Ectodermal cell (in vitro differentiated cells): ENCODE measurements at regions not wholly inside any gene's neighbourhood (a gene's known extent, or its start where the extent isn't known, plus 50 kb on each side); places are given as distances from the start of the nearest gene placed in this dataset.

Experiments
- H3K27ac ChIP-seq: 2 replicates; pipeline ENCODE4 v1.7.0; 2013; ENCODE audit warnings: mild to moderate bottlenecking, low read depth, low read length; ENCODE audit not compliant: insufficient read depth, poor library complexity, severe bottlenecking
- H3K27me3 ChIP-seq: 2 replicates; pipeline ENCODE4 v1.7.0; 2013; ENCODE audit warnings: mild to moderate bottlenecking, low read length; ENCODE audit not compliant: insufficient read depth, control insufficient read depth, poor library complexity, severe bottlenecking
- H3K36me3 ChIP-seq: one replicate; pipeline ENCODE4 v1.7.0; 2013; ENCODE audit warnings: low read length; ENCODE audit not compliant: control insufficient read depth, insufficient read depth
- H3K4me1 ChIP-seq: one replicate; pipeline ENCODE4 v1.7.0; 2013; ENCODE audit warnings: low read length; ENCODE audit not compliant: control insufficient read depth, insufficient read depth
- H3K4me3 ChIP-seq: 2 replicates; pipeline ENCODE4 v1.7.0; 2013; ENCODE audit warnings: low read depth, low read length, control low read depth; ENCODE audit not compliant: insufficient read depth
- H3K9me3 ChIP-seq: 2 replicates; pipeline ENCODE4 v1.7.0; 2013; ENCODE audit warnings: mild to moderate bottlenecking, low read length, moderate library complexity; ENCODE audit not compliant: control insufficient read depth
- WGBS, 2 experiments: methylation state at CpG; one replicate each; pipeline ENCODE4 v1.1.7; 2013; ENCODE audit warnings: missing lambda C conversion rate in 2 of 2; 5-methylcytosine and 5-hydroxymethylcytosine counted together

- 63 to 66% methylated on average over 6 of the region's 6 CpGs for WGBS, 2 experiments
- no peaks in the 10 kb centered on the region for H3K9me3 ChIP-seq
- no peaks in the 10 kb centered on the region for H3K36me3 ChIP-seq
- H3K4me1 ChIP-seq = no peaks in the 10 kb centered on the region
- no peak overlapping the region for H3K27ac ChIP-seq
- H3K4me3 ChIP-seq = no peak overlapping the region
- no peaks in the 10 kb centered on the region for H3K27me3 ChIP-seq
These were observed 646.3 kb downstream of the UTRN start for GRCh38 chr6:144931172-144932035.

- no peak overlapping the region for H3K27ac ChIP-seq
- H3K27me3 ChIP-seq = no peaks in the 10 kb centered on the region
- WGBS, 2 experiments = 100% methylated on average over 1 of the region's 1 CpG
- H3K4me1 ChIP-seq = no peaks in the 10 kb centered on the region
- H3K9me3 ChIP-seq = no peaks in the 10 kb centered on the region
- no peaks in the 10 kb centered on the region for H3K36me3 ChIP-seq
- H3K4me3 ChIP-seq = no peak overlapping the region
These were observed 647.5 kb downstream of the UTRN start for GRCh38 chr6:144932621-144933020.

- H3K9me3 ChIP-seq = no peaks in the 10 kb centered on the region
- no peaks in the 10 kb centered on the region for H3K4me1 ChIP-seq
- no peaks in the 10 kb centered on the region for H3K36me3 ChIP-seq
- no peak overlapping the region for H3K27ac ChIP-seq
- no peak overlapping the region for H3K4me3 ChIP-seq
- no peaks in the 10 kb centered on the region for H3K27me3 ChIP-seq
These were observed 650.0 kb downstream of the UTRN start for GRCh38 chr6:144935181-144935580.

- Histone ChIP-seq H3K4me3 (no peak overlapping the region), H3K36me3 (no peaks in the 10 kb centered on the region), H3K27me3 (no peaks in the 10 kb centered on the region), H3K4me1 (no peaks in the 10 kb centered on the region), H3K27ac (no peak overlapping the region), H3K9me3 (no peaks in the 10 kb centered on the region)
- 58 to 100% methylated on average over 1 of the region's 1 CpG for WGBS, 2 experiments
These were observed 650.5 kb downstream of the UTRN start for GRCh38 chr6:144935661-144936060.

GRCh38 chr6:144936764-144937163 is 651.6 kb downstream of the UTRN start:
- H3K4me1 ChIP-seq = no peaks in the 10 kb centered on the region
- no peak overlapping the region for H3K27ac ChIP-seq
- no peaks in the 10 kb centered on the region for H3K36me3 ChIP-seq
- 96 to 97% methylated on average over 2 of the region's 2 CpGs for WGBS, 2 experiments
- H3K27me3 ChIP-seq = no peaks in the 10 kb centered on the region
- H3K4me3 ChIP-seq = no peak overlapping the region
- no peaks in the 10 kb centered on the region for H3K9me3 ChIP-seq

GRCh38 chr6:144939921-144940320 is 654.8 kb downstream of the UTRN start:
- H3K9me3 ChIP-seq = no peaks in the 10 kb centered on the region
- H3K4me3 ChIP-seq = no peak overlapping the region
- H3K4me1 ChIP-seq = no peaks in the 10 kb centered on the region
- H3K27me3 ChIP-seq = no peaks in the 10 kb centered on the region
- no peaks in the 10 kb centered on the region for H3K36me3 ChIP-seq
- whole genome bisulfite sequencing, 2 experiments = 87 to 97% methylated on average over 1 of the region's 1 CpG
- H3K27ac ChIP-seq = no peak overlapping the region

- 96 to 97% methylated on average over 4 of the region's 4 CpGs for WGBS, 2 experiments
- no peak overlapping the region for H3K4me3 ChIP-seq
- H3K27ac ChIP-seq = no peak overlapping the region
- no peaks in the 10 kb centered on the region for H3K4me1 ChIP-seq
- no peaks in the 10 kb centered on the region for H3K9me3 ChIP-seq
- no peaks in the 10 kb centered on the region for H3K36me3 ChIP-seq
- H3K27me3 ChIP-seq = no peaks in the 10 kb centered on the region
These were observed 659.0 kb downstream of the UTRN start for GRCh38 chr6:144944106-144944505.

- H3K9me3 ChIP-seq = no peaks in the 10 kb centered on the region
- H3K27me3 ChIP-seq = no peaks in the 10 kb centered on the region
- no peaks in the 10 kb centered on the region for H3K36me3 ChIP-seq
- 89 to 91% methylated on average over 3 of the region's 4 CpGs for WGBS, 2 experiments
- H3K4me1 ChIP-seq = no peaks in the 10 kb centered on the region
- no peak overlapping the region for H3K27ac ChIP-seq
- no peak overlapping the region for H3K4me3 ChIP-seq
These were observed 662.4 kb downstream of the UTRN start for GRCh38 chr6:144947398-144947976.

GRCh38 chr6:144951730-144952437 is 666.7 kb downstream of the UTRN start:
- H3K4me1 ChIP-seq = no peaks in the 10 kb centered on the region

More at GRCh38 chr6:144951730-144952437, 666.7 kb downstream of the UTRN start:
- H3K36me3 ChIP-seq = no peaks in the 10 kb centered on the region
- no peaks in the 10 kb centered on the region for H3K27me3 ChIP-seq
- no peak overlapping the region for H3K27ac ChIP-seq
- 39 to 45% methylated on average over 3 of the region's 3 CpGs for WGBS, 2 experiments
- H3K9me3 ChIP-seq = no peaks in the 10 kb centered on the region
- no peak overlapping the region for H3K4me3 ChIP-seq
